Stomach (tissue), 8 donors: ENCODE measurements at regions not wholly inside any gene's neighbourhood (a gene's known extent, or its start where the extent isn't known, plus 50 kb on each side); places are given as distances from the start of the nearest gene placed in this dataset.
"Not testable (repeated sequence)": the region's sequence is repeated elsewhere in the genome, so short reads cannot be mapped to it uniquely, and the experiment has no call there.

Experiments used
- DNase-seq, 2 donors: peaks; one replicate each; pipeline versions ENCODE4 v3.0.0 to v3.0.0-alpha.2; 2013 to 2019
- H3K27ac ChIP-seq, 5 donors: fragments of 200-600 bp in 4 of 5; sonication (generic) in 4 of 5; one replicate each; pipeline ENCODE4 v1.5.1; 2013 to 2019; ENCODE audit warnings: mild to moderate bottlenecking in 1 of 5, moderate library complexity in 1 of 5
- H3K27me3 ChIP-seq, 3 donors: fragments of 200-600 bp; sonication (generic); one replicate each; pipeline ENCODE4 v1.5.1; 2017 to 2019; ENCODE audit warnings: mixed run types in 1 of 3
- H3K36me3 ChIP-seq, 4 donors: fragments of 200-600 bp; sonication (generic); 1 replicate in 3 of 4; 2 replicates in 1 of 4; pipeline ENCODE4 v1.5.1; 2016 to 2019
- H3K4me1 ChIP-seq, 4 donors: fragments of 200-600 bp; sonication (generic); one replicate each; pipeline ENCODE4 v1.5.1; 2016 to 2019
- H3K4me3 ChIP-seq, 4 donors: fragments of 200-600 bp; sonication (generic) in 3 of 4; one replicate each; pipeline ENCODE4 v1.5.1; 2016 to 2019; ENCODE audit warnings: mild to moderate bottlenecking in 1 of 4
- H3K9me3 ChIP-seq, 4 donors: fragments of 200-600 bp; sonication (generic); one replicate each; pipeline ENCODE4 v1.5.1; 2016 to 2019
- CTCF ChIP-seq, 7 experiments: fragments of 450-650 bp in 4 of 7; fragments of 200-600 bp in 3 of 7; sonication (generic) in 3 of 7; IDR thresholded peaks; one replicate each; pipeline ENCODE4 v1.5.1; 2016 to 2019; ENCODE audit warnings: antibody characterized with exemption in 7 of 7, control low read depth in 2 of 7, mild to moderate bottlenecking in 1 of 7
- EP300 ChIP-seq: sonication (generic); formaldehyde crosslinking; IDR thresholded peaks from one replicate; pipeline ENCODE4 v1.6.1; 2017; ENCODE audit warnings: antibody characterized with exemption
- POLR2A ChIP-seq, 4 donors: fragments of 450-650 bp; IDR thresholded peaks; one replicate each; pipeline ENCODE4 v1.6.1; 2016; ENCODE audit warnings: antibody characterized with exemption in 4 of 4, control low read depth in 2 of 4, mild to moderate bottlenecking in 1 of 4, moderate library complexity in 1 of 4
- POLR2AphosphoS5 ChIP-seq, 3 donors: sonication (generic); formaldehyde crosslinking; IDR thresholded peaks; one replicate each; pipeline ENCODE4 v1.6.1; 2016; ENCODE audit warnings: antibody characterized with exemption in 3 of 3
- WGBS, 5 donors: extraction: QIAGEN DNeasy Blood & Tissue Kit in 3 of 5; methylation state at CpG; one replicate each; pipeline versions ENCODE4 v1.1.5 to v1.1.7; 2013 to 2018; 5-methylcytosine and 5-hydroxymethylcytosine counted together
- intact Hi-C: fragments of 100-400 bp; cut with DNase I; formaldehyde crosslinking; loops from one replicate; pipeline ENCODE4 v1.15.1; 2023; ENCODE audit warnings: low total_unique reads
- small RNA-seq, 4 donors: library from RNA; depleted of rRNA; stranded (forward); fragments of <200 nt; gene quantifications; one replicate each; pipeline ENCODE3, GENCODE V24; 2016
- donor health status: healthy with polysubstance abuse.
- donor health status: Bipolar disorder and iron deficiency.
- donor health status: healthy.

- no peak for DNase-seq
- TF ChIP-seq POLR2A (IDR thresholded peaks at IDR 0.05) = no peak
- TF ChIP-seq EP300 = no peak
- TF ChIP-seq CTCF (IDR thresholded peaks at IDR 0.05) = no peak
- no peak for TF ChIP-seq POLR2AphosphoS5 (IDR thresholded peaks at IDR 0.05)
- no peaks in the 10 kb centered on the region for H3K4me1 ChIP-seq
- no peak overlapping the region for H3K4me3 ChIP-seq
- H3K27ac ChIP-seq = no peak overlapping the region
- H3K9me3 ChIP-seq = peaks cover 0 to 7% (median 0%) of the 10 kb centered on the region in 4 donors
- intact Hi-C loops = no loop called here
- H3K27me3 ChIP-seq = no peaks in the 10 kb centered on the region
- 53 to 67% (median 59%) methylated on average over 2 of the region's 2 CpGs for WGBS, 5 donors
- H3K36me3 ChIP-seq = no peaks in the 10 kb centered on the region
Measured at GRCh38 chr18:28267276-28267675, 90.3 kb upstream of the CDH2 start.

DNA sequence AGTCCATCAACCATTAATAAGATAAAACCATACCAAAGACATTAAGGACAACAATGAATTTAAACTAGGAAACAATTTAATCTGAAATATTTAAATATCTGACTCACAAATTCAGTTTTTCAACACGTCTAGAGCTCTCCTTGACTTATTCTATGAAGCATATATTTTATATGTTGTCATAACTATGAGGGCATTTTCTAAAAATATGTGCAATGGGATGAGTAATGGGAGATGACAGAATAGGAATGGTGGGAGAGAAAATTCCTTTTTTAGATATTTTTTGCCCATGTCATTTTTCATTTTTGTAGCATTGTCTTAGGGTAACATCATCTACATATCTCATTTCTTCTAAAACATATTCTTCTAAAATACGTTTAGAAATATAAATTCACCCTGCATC lies 79.2 kb upstream of the CDH2 start:
- H3K27ac ChIP-seq = no peak overlapping the region
- intact Hi-C loops = no loop called here
- WGBS, 5 donors = 61 to 75% (median 67%) methylated on average over 2 of the region's 2 CpGs

GRCh38 chr18:28248653-28249052 lies 71.7 kb upstream of the CDH2 start:
- DNase-seq = no peak
- intact Hi-C loops = no loop called here
- Histone ChIP-seq H3K36me3 (no peaks in the 10 kb centered on the region), H3K4me3 (no peak overlapping the region), H3K9me3 (no peaks in the 10 kb centered on the region), H3K4me1 (no peaks in the 10 kb centered on the region), H3K27me3 (no peaks in the 10 kb centered on the region), H3K27ac (no peak overlapping the region)
- TF ChIP-seq POLR2A (IDR thresholded peaks at IDR 0.05) (no peak), CTCF (IDR thresholded peaks at IDR 0.05) (no peak)

More for the DNA sequence above, 79.2 kb upstream of the CDH2 start:
- H3K4me1 ChIP-seq = no peaks in the 10 kb centered on the region
- H3K27me3 ChIP-seq = no peaks in the 10 kb centered on the region
- no peaks in the 10 kb centered on the region for H3K36me3 ChIP-seq
- no peak for TF ChIP-seq POLR2AphosphoS5 (IDR thresholded peaks at IDR 0.05)
- TF ChIP-seq POLR2A (IDR thresholded peaks at IDR 0.05) = no peak
- TF ChIP-seq CTCF (IDR thresholded peaks at IDR 0.05) = no peak
- no peak for TF ChIP-seq EP300
- H3K9me3 ChIP-seq = no peaks in the 10 kb centered on the region
- no peak overlapping the region for H3K4me3 ChIP-seq
- no peak for DNase-seq

GRCh38 chr18:28240626-28241025 lies 63.7 kb upstream of the CDH2 start:
- H3K27me3 ChIP-seq, H3K4me1 ChIP-seq, H3K4me3 ChIP-seq, DNase-seq, H3K9me3 ChIP-seq, H3K27ac ChIP-seq, H3K36me3 ChIP-seq, intact Hi-C loops: not testable (repeated sequence)
- WGBS, 5 donors = 74 to 94% (median 78%) methylated on average over 12 to 16 of the region's 16 CpGs

GRCh38 chr18:28236487-28236886 lies 59.6 kb upstream of the CDH2 start:
- Histone ChIP-seq H3K36me3 (no peaks in the 10 kb centered on the region), H3K9me3 (no peaks in the 10 kb centered on the region), H3K27me3 (no peaks in the 10 kb centered on the region), H3K4me3 (no peak overlapping the region), H3K4me1 (no peaks in the 10 kb centered on the region), H3K27ac (no peak overlapping the region)
- DNase-seq = no peak
- intact Hi-C loops = no loop called here
- WGBS, 5 donors = 78 to 88% (median 81%) methylated on average over 1 of the region's 1 CpG
- TF ChIP-seq POLR2AphosphoS5 (IDR thresholded peaks at IDR 0.05) (no peak), POLR2A (IDR thresholded peaks at IDR 0.05) (no peak), EP300 (no peak), CTCF (IDR thresholded peaks at IDR 0.05) (no peak)

Small RNAs in the stretch of these regions (small RNA-seq; reads per million reads assigned to genes)
- gene AC023932.1 (0 reads per million in 4 donors), gene AC105245.1 (0 to 0.15 (median 0) reads per million in 4 donors), gene RNU6-408P (0 reads per million in 4 donors)
